HepG2 (cell line): ENCODE measurements at regions not wholly inside any gene's neighbourhood (a gene's known extent, or its start where the extent isn't known, plus 50 kb on each side); places are given as distances from the start of the nearest gene placed in this dataset.

Source experiments
- ATAC-seq: fragments of 200-7000 bp; cut with Tn5 transposase; 3 replicates; pipeline ENCODE4 v1.9.1; 2020; ENCODE audit warnings: mild to moderate bottlenecking, moderate library complexity
- BruUV-seq: library from RNA; stranded (reverse); fragments of 400-500 nt; replicated peaks from 2 replicates; lab custom pipeline; 2021; lab: Mats Ljungman, UMichigan
- CTCF ChIA-PET: fragments of 300-600 bp; formaldehyde crosslinking; extraction: SDS; loops from one replicate; lab custom pipeline; 2021; ENCODE audit warnings: low total read pairs, inconsistent platforms, low intra/inter-chr PET ratio; lab: Yijun Ruan, JAX
- POLR2A ChIA-PET: fragments of 350-600 bp; sonication (Branson Sonifier 250); formaldehyde crosslinking; loops from one replicate; lab custom pipeline; 2020; ENCODE audit warnings: antibody characterized with exemption, inconsistent platforms; lab: Yijun Ruan, JAX
- DNase-seq: peaks from one replicate; pipeline ENCODE4 v3.0.0-alpha.2; 2015; ENCODE audit warnings: low spot score
- FAIRE-seq: peaks from 3 replicates; lab custom pipeline; 2011; peaks lifted over from hg19 to GRCh38; lab: Jason Lieb, UNC
- H2AFZ ChIP-seq: one replicate; pipeline ENCODE4 v1.6.1; 2011; ENCODE audit warnings: low read length, inconsistent platforms
- H3K27ac ChIP-seq: fragments of 300-600 bp; 3 replicates; pipeline ENCODE4 v1.8.0; 2011; ENCODE audit warnings: mixed run types, mild to moderate bottlenecking, mixed read lengths, low read length, inconsistent platforms; ENCODE audit not compliant: insufficient read depth; ENCODE audit errors: extremely low read length
- H3K27me3 ChIP-seq, 2 experiments: fragments of 200-600 bp in 1 of 2; 2 replicates in 1 of 2; 3 replicates in 1 of 2; pipeline versions ENCODE4 v1.6.0 to v1.8.0; 2011; ENCODE audit warnings: low read length in 2 of 2, mild to moderate bottlenecking in 2 of 2, moderate library complexity in 2 of 2, inconsistent platforms in 1 of 2; ENCODE audit not compliant: insufficient read depth in 2 of 2, control insufficient read depth in 1 of 2
- H3K36me3 ChIP-seq, 2 experiments: fragments of 200-600 bp in 1 of 2; replicated peaks in 1 of 2; 2 replicates in 1 of 2; 3 replicates in 1 of 2; pipeline versions ENCODE4 v1.5.1 to v1.8.0; 2011; ENCODE audit warnings: low read length in 2 of 2, inconsistent platforms in 1 of 2; ENCODE audit not compliant: insufficient read depth in 2 of 2, control insufficient read depth in 1 of 2
- H3K4me1 ChIP-seq: 2 replicates; pipeline ENCODE4 v1.5.1; 2012; ENCODE audit warnings: low read length, inconsistent platforms; ENCODE audit not compliant: insufficient read depth
- H3K4me2 ChIP-seq: 2 replicates; pipeline ENCODE4 v1.6.0; 2011; ENCODE audit warnings: low read depth, low read length, inconsistent platforms
- H3K4me3 ChIP-seq, 3 experiments: fragments of 200-600 bp in 1 of 3; sonication (generic), shearing (Covaris generic) in 1 of 3; replicated peaks in 1 of 3; 2 replicates each; pipeline ENCODE4 v1.5.1; 2011 to 2016; ENCODE audit warnings: low read length in 3 of 3, inconsistent platforms in 2 of 3, low read depth in 2 of 3, mild to moderate bottlenecking in 2 of 3, control low read depth in 1 of 3, mixed read lengths in 1 of 3; ENCODE audit not compliant: insufficient read depth in 1 of 3
- H3K79me2 ChIP-seq: one replicate; pipeline ENCODE4 v1.6.1; 2011; ENCODE audit warnings: low read length, inconsistent platforms; ENCODE audit not compliant: insufficient read depth
- H3K9ac ChIP-seq: 2 replicates; pipeline ENCODE4 v1.6.0; 2011; ENCODE audit warnings: mild to moderate bottlenecking, low read depth, low read length, inconsistent platforms; ENCODE audit not compliant: insufficient read depth
- H3K9me3 ChIP-seq: 2 replicates; pipeline ENCODE4 v1.5.1; 2012; ENCODE audit warnings: mild to moderate bottlenecking, low read length
- H4K20me1 ChIP-seq: 2 replicates; pipeline ENCODE4 v1.6.0; 2011; ENCODE audit warnings: inconsistent platforms, mild to moderate bottlenecking, low read length, moderate library complexity; ENCODE audit not compliant: insufficient read depth
- ARID4A ChIP-seq: sonication (generic); formaldehyde crosslinking; IDR thresholded peaks from 2 replicates; pipeline ENCODE4 v1.5.0; 2020; ENCODE audit warnings: mild to moderate bottlenecking, missing genetic modification reagents, borderline replicate concordance
- ATF2 ChIP-seq: sonication (generic); formaldehyde crosslinking; IDR thresholded peaks from 2 replicates; pipeline ENCODE4 v1.4.0; 2020; ENCODE audit warnings: missing genetic modification reagents
- MNT ChIP-seq: fragments of 450-650 bp; IDR thresholded peaks from 2 replicates; pipeline ENCODE4 v1.6.1; 2016
- NFE2L1 ChIP-seq: sonication (generic); formaldehyde crosslinking; IDR thresholded peaks from 2 replicates; pipeline ENCODE4 v1.4.0; 2020; ENCODE audit warnings: missing genetic modification reagents, mild to moderate bottlenecking, borderline replicate concordance
- TMF1 ChIP-seq: sonication (generic); formaldehyde crosslinking; IDR thresholded peaks from 2 replicates; pipeline ENCODE4 v1.8.1; 2022; ENCODE audit warnings: low read depth, missing genetic modification reagents
- ZNF264 ChIP-seq: sonication (generic); formaldehyde crosslinking; IDR thresholded peaks from 2 replicates; pipeline ENCODE4 v1.4.0; 2020; ENCODE audit warnings: missing genetic modification reagents
- ZNF30 ChIP-seq: sonication (generic); formaldehyde crosslinking; IDR thresholded peaks from 2 replicates; pipeline ENCODE4 v1.5.0; 2020; ENCODE audit warnings: mild to moderate bottlenecking, missing genetic modification reagents
- ZNF34 ChIP-seq: sonication (generic); formaldehyde crosslinking; IDR thresholded peaks from 2 replicates; pipeline ENCODE4 v1.4.0; 2020; ENCODE audit warnings: mild to moderate bottlenecking, missing genetic modification reagents, borderline replicate concordance
- ZNF546 ChIP-seq: sonication (generic); formaldehyde crosslinking; conservative IDR thresholded peaks from 2 replicates; pipeline ENCODE4 v1.8.1; 2023; ENCODE audit warnings: mild to moderate bottlenecking, missing genetic modification reagents
- ZNF564 ChIP-seq: sonication (generic); formaldehyde crosslinking; IDR thresholded peaks from 2 replicates; pipeline ENCODE4 v1.8.1; 2023; ENCODE audit warnings: mild to moderate bottlenecking, missing genetic modification reagents
- ZNF639 ChIP-seq: conservative IDR thresholded peaks from 2 replicates; pipeline ENCODE4 v1.6.1; 2018; ENCODE audit warnings: missing genetic modification reagents
- ZNF781 ChIP-seq: sonication (generic); formaldehyde crosslinking; IDR thresholded peaks from 2 replicates; pipeline ENCODE4 v1.5.1; 2020; ENCODE audit warnings: borderline replicate concordance, mild to moderate bottlenecking, missing genetic modification reagents; ENCODE audit errors: not compliant biosample characterization
- ZNF850 ChIP-seq: sonication (generic); formaldehyde crosslinking; conservative IDR thresholded peaks from 2 replicates; pipeline ENCODE4 v1.9.0; 2021; ENCODE audit warnings: mild to moderate bottlenecking, missing genetic modification reagents
- WGBS: methylation state at CpG from one replicate; pipeline ENCODE4 v1.1.6; 2017; ENCODE audit warnings: low lambda C conversion rate; 5-methylcytosine and 5-hydroxymethylcytosine counted together
- in situ Hi-C: cut with HindIII; loops from 2 replicates; pipeline ENCODE4 v1.10.0; 2017; ENCODE audit warnings: low pct_unique_long_range_greater_than_20kb; ENCODE audit not compliant: extremely low pct_ligation_motif_present
- intact Hi-C: fragments of 100-400 bp; cut with micrococcal nuclease; formaldehyde crosslinking; loops from one replicate; pipeline ENCODE4 v1.10.0; 2022; ENCODE audit not compliant: unreplicated experiment

GRCh38 chr14:84458881-84459280 is 1071.1 kb upstream of the FLRT2 start (continued):
- TF ChIP-seq ZNF30 (CRISPR knock-in tag) (no peak), ZNF564 (CRISPR knock-in tag) (no peak), ATF2 (no peak), ARID4A (no peak), TMF1 (no peak), ZNF264 (no peak)

- no peak overlapping the region for H3K4me3 ChIP-seq
- 0% methylated on average over 1 of the region's 1 CpG for WGBS
- H4K20me1 ChIP-seq = no peaks in the 10 kb centered on the region
- H3K9ac ChIP-seq = no peak overlapping the region
- FAIRE-seq = no peak
- H3K27me3 ChIP-seq = no peaks in the 10 kb centered on the region
- no TSS peak for BruUV-seq
- H3K27ac ChIP-seq = no peak overlapping the region
- intact Hi-C loops = no loop called here
- peaks cover 63% of the 10 kb centered on the region for H3K9me3 ChIP-seq
- ChIA-PET CTCF (no interaction called here), POLR2A (no interaction called here)
- H3K4me2 ChIP-seq = no peak overlapping the region
- H3K79me2 ChIP-seq = no peaks in the 10 kb centered on the region
- no peak for TF ChIP-seq NFE2L1 (CRISPR knock-in tag)
- TF ChIP-seq ZNF34 = no peak
- TF ChIP-seq ZNF850 (CRISPR knock-in tag) = no peak
- TF ChIP-seq MNT = 0 out of 2 replicates have a peak, but pooled peaks have one; percentile 8
- no peak for TF ChIP-seq ZNF781 (CRISPR knock-in tag)
- TF ChIP-seq ZNF639 (CRISPR knock-in tag) = no peak
- TF ChIP-seq ZNF546 (CRISPR knock-in tag) = no peak
- TF ChIP-seq, all 625 proteins: peak for 1
- H3K4me1 ChIP-seq = no peaks in the 10 kb centered on the region
- H2AFZ ChIP-seq = no peak overlapping the region
- no peak for DNase-seq
- ATAC-seq = no peak
- no peaks in the 10 kb centered on the region for H3K36me3 ChIP-seq
- in situ Hi-C loops = no loop called here
Measured at GRCh38 chr14:84465880-84466279, 1064.1 kb upstream of the FLRT2 start.
